ENCODE measurements at regions not wholly inside any gene's neighbourhood (a gene's known extent, or its start where the extent isn't known, plus 50 kb on each side); places are given as distances from the start of the nearest gene placed in this dataset.

- TF ChIP-seq, protein P1, sequence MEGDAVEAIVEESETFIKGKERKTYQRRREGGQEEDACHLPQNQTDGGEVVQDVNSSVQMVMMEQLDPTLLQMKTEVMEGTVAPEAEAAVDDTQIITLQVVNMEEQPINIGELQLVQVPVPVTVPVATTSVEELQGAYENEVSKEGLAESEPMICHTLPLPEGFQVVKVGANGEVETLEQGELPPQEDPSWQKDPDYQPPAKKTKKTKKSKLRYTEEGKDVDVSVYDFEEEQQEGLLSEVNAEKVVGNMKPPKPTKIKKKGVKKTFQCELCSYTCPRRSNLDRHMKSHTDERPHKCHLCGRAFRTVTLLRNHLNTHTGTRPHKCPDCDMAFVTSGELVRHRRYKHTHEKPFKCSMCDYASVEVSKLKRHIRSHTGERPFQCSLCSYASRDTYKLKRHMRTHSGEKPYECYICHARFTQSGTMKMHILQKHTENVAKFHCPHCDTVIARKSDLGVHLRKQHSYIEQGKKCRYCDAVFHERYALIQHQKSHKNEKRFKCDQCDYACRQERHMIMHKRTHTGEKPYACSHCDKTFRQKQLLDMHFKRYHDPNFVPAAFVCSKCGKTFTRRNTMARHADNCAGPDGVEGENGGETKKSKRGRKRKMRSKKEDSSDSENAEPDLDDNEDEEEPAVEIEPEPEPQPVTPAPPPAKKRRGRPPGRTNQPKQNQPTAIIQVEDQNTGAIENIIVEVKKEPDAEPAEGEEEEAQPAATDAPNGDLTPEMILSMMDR (IDR thresholded peaks at IDR 0.05; ENCODE audit: low read depth, low read length, missing input control), result no peak
- TF ChIP-seq REST (IDR thresholded peaks at IDR 0.05), result no peak
- no peak for TF ChIP-seq SP1 (IDR thresholded peaks at IDR 0.05)
- no peak for TF ChIP-seq JUND (IDR thresholded peaks at IDR 0.05)
- TF ChIP-seq, protein P2, sequence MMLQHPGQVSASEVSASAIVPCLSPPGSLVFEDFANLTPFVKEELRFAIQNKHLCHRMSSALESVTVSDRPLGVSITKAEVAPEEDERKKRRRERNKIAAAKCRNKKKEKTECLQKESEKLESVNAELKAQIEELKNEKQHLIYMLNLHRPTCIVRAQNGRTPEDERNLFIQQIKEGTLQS (IDR thresholded peaks at IDR 0.05), result no peak
- peak in 1 of 2 donors; percentile 37 for TF ChIP-seq RAD21 (IDR thresholded peaks at IDR 0.05)
- no peak for TF ChIP-seq TAF1 (conservative IDR thresholded peaks at IDR 0.05)
- TF ChIP-seq EGR1 (IDR thresholded peaks at IDR 0.05; ENCODE audit: low read depth in 2 of 2), result no peak
These were observed 1305.5 kb upstream of the NXPH2 start for GRCh38 chr2:140085674-140086073.

Measured in liver (tissue), 3 donors.